GM18520 (cell line): ENCODE measurements at regions not wholly inside any gene's neighbourhood (a gene's known extent, or its start where the extent isn't known, plus 50 kb on each side); places are given as distances from the start of the nearest gene placed in this dataset.

Experiments
- ATAC-seq: cut with Tn5 transposase; IDR thresholded peaks from one replicate; pipeline ENCODE4 v1.9.1; 2021; ENCODE audit not compliant: unreplicated experiment

DNA sequence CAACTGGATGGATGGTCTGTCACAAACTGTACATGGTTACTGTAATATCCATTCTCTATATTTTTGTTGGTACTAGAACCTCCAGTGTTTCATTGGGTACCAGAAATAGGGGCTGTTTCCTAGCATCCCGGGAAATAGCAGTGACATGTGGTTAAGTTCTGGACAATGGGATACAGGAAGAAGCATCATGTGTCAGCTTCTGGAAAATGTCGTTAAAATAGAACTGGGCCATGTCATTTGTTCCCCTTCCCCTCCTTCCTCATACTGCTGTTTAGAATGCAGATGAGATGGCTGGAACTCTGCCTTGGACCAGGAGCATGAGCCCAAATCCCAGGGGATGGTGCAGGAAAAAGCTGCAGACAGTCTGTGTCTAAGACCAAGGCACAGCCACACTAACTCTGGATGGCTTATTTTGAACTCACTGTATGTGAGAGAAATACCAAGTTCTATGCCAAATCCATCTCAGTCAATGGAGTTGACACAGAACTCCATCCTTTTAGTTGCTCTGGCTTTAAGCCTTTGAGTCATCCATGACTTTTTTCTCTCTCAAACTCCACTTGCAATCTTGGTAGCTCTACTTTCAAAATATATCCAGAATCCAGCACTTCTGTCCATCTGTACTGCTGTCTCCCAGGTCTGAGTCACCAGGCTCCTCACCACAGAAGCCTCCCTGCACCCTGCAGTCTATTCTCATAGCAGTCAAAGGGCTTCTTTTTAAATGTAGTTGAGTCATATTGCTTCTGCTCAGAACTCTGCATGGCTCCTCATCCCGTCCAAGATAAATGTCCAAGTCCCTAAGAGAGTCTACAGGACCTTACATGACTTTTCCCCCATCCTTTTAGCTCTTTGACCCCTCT lies 184.2 kb downstream of the NSG2 start:
- ATAC-seq: no peak

DNA sequence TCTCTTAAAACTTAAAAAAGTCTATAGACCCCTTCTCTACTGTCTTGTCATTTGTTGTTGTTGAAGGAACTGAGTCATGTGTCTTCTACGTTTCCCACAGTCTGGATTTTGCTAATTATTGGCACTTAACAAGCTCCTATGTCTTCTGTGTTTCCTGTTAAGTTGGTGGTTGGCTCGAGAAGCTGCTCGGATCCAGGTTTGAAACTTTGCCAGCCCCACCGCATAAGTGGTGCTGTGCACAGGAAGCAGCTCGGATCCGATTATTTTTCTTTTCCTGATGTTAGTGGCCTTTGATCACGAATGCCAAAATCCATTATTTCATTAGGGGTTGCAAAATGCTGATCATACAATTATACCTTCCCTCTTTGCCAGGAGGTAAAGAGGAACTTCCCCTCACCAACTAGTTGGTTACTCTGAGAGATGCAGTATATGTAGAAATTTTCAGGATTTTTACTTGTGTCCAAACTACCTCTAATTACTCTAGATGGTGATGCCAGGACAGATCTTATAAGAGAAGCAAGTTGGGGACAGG lies 186.5 kb downstream of the NSG2 start:
- no peak for ATAC-seq

DNA sequence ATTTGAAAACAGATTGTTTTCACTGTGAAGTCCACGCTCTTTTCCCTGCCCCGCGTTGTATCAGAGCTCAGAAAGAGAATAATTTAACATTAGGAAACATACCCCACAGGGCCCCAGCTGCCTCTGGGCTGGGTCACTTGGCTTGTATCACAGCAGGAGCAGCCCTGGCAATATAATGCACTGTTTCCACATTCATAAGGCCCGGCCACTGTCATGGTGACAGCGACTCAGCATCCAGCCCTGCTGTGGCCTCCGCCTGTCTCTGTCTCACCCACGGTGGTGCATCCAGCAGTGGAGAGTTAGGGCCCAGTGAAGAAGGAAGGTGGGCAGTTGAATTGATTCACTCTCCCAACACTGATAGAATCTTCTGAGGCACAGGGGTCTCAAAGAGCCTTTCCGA lies 188.9 kb downstream of the NSG2 start:
- ATAC-seq: no peak

DNA sequence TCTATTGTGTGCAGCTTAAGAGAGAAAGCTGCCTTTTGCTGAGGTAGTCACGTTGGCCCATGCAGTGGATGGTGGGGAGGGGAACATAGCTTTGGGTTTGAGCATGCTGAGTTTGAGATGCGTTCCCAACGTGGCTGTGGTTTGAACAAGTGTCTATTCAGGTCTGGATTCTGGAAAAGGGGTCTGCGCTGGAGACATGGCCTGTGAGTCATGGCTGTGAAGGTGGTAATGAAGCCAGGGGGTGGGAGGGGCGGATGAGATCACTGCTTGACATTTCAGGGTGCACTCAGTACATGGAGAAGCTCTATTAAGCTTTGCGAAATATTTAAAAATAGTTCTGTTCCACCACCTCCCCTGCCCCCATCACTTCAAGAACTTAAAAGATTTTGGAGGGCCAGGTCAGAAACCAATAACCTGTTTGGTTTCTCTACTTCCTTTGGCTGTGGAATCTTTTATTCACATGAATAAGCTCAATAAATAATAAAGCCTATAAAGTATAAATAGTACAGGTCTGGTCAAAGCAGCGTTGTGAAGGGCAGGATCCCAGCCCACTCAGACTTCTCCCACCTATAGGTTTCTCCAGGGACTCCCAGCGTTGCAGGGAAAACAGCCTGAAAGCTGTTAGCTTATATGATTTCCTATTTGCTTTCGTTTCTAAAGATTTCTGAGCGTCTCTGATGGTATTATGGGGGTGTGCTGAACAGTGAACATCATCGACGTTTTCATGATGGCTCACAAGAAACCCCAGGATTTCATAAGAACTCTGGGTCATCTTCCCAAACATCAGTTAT lies 189.9 kb downstream of the NSG2 start:
- ATAC-seq: no peak

DNA sequence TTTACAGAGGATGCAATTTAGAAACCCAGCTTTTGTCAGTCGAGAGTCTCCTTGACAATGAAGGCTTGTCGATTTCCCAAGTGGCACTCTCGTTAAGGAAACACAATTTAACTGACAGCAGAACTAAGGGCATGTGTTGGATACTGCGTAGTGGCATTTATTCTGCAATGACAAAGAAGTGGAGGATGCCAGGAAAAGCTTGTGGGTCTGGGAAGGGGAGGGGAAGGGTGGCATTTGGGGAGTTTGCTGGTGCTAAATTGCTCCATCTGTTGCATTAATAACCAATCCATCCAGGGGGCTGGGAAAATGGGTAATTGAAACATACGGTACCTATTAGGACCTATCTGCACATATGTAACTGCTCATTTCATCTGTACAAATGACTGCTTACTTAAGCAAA lies 190.6 kb downstream of the NSG2 start:
- ATAC-seq: no peak

DNA sequence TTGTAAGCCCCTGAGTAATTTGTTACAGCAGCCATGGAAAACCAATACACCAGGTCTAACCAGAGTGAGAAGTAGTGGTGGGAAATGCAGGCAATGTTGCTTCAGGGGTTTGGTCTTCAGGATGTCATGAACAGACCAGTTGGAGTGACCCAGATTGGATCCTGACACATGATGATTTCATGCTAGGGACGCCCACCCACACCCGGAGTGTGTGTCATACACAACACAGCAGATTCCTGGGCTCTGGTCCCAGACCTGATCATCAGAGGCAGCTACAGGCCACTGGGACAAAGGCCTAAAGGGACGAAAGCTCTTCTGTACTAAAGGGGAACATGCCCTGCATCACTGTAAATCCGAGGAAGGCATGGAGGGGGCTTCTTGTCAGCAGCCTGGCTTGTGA lies 194.2 kb downstream of the NSG2 start:
- no peak for ATAC-seq

DNA sequence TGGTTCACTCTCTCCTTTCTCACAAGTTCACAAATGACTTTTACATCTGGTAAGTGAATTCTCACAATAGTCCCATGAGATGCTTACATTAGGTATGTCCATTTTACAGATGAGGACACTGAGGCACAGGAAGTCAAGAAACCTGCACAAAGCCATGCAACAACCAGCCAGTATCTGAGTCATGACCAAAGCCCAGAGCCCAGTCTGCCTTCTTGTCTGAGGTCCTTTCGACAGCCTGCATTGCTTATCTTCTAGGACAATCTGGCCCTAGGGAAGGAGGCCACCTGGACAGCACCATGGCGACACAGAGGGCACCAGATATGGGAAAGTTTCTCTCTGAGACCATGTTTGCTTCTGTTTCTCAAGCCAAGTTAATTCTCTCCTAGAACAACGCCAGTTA lies 197.1 kb downstream of the NSG2 start:
- ATAC-seq: no peak

DNA sequence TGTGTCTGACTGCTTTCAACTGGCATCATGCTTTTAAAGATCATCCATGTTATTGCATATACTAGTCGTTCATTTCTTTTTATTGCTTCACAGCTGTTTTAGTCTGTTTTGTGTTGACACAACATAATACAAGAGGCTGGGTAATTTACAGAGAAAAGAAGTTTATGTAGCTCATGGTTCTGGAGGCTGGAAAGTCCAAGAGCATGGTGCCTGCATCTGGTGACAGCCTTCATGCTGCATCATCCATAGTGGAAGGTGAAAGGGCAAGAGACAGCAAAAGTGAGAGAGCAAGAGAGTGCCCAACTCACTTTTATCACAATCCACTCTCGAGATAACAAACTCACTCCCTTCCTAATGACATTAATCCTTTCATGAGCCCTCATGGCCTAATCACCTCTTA lies 198.4 kb downstream of the NSG2 start:
- no peak for ATAC-seq

DNA sequence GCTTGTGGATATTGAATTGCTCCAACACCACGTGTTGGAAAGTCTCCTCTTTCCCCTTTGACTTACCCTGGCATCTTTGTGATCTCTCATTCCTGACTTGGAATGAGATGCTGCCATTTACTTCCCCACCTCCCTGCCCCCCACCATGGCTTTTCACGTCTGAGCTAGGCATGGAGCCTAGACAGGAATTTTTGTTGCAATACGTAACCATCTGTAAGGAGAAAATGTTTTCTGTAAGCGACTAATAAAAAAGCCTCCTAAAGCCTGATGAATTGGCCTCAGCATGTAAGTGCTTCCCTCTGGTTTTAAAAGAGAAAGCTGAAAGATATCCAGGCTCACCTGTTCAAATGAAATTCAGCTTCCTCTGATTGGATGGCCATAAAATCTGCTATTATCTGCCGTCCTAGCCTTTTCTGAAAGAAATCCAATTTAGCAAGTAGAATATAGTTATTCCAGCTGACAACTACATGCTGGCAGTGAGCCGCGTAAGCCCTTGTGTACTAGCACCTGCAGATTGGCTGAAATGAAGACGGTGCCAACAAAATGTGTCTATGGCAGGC lies 200.1 kb downstream of the NSG2 start:
- no peak for ATAC-seq

DNA sequence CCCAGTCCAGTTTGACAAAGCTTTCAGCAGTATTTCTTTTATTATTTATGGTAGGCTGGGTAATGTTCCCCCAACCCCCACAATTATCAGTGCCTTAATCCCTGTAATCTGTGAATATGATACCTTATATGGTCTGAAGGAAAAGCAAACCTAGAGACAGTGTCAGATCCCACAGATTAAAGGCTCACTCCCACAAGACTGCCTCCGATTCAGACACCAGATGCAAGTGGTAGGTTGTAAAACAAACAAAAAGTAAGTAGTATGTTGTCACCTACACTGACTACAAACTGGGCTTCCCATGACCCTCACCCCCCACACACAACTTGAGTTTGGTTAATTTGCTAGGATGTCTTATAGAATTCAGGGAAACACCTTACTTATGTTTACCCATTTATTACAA lies 201.2 kb downstream of the NSG2 start:
- no peak for ATAC-seq

DNA sequence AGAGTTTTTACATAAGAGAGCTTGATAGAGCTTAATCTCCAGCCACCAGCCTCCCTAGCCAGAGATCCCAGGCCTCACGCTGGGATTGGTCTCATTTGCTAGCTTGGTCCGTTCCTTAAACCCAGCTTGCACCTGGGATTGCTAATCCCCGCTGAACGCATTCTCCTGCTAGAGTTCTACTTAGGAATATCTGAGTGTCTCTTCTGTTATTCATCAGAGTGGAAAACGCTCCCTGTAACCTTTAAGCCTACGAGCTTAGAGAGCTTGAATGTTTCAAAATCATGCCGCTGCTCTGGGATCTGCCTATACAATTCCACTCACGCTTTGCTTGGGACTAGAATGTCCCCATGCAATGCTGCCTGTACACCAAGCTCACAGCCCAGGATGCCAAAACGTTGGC lies 201.8 kb downstream of the NSG2 start:
- no peak for ATAC-seq

DNA sequence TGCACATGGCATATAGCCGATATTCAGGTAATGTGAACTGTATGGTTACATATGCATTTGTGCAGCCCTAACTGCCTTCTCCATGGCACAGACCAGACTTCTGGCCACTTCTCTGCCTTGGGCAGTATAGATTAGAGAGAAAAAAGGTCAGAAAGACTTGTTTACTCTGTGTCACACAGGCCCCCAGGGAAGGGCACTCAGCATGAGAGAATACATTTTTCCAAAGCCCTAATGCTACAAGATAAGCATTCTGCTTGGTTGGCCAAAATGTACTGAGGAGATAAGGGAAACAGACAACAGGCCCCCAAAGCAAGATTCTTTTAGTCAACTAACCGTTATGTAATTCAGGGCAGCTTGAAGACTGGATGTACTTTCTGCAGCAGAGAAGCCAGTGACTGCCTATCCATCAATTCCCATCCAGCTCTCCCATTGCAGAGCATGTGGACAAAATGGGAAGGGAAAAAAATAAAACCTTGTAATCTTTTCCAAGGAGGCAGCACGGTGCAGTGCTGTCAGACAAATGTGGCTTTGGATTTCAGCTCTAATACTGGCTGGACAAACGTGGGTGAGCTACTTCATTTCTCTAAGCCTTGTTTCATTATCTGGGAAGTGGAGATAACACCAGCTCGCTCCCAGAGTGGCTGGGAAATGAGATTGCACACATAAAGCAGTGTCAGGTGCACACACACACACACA lies 205.9 kb downstream of the NSG2 start:
- ATAC-seq: no peak

DNA sequence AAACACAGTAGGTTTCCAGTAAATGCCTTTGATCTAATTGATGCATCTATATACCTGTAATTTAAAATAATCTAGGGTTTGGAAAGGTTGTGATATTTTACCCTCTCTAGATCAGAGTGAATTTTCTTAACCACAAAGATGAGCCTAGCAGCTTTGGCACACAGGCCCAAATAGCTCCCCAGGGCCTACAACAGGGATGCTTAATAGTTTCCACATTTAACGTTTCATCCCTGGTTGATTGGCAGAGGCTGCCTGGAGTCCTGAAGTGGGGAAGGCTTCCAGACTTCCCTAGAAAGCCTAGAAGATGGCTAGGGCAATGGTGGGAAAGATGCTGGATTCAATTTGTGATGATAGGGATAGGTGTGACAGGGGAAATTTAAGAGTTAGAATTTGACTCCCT lies 206.6 kb downstream of the NSG2 start:
- no peak for ATAC-seq

DNA sequence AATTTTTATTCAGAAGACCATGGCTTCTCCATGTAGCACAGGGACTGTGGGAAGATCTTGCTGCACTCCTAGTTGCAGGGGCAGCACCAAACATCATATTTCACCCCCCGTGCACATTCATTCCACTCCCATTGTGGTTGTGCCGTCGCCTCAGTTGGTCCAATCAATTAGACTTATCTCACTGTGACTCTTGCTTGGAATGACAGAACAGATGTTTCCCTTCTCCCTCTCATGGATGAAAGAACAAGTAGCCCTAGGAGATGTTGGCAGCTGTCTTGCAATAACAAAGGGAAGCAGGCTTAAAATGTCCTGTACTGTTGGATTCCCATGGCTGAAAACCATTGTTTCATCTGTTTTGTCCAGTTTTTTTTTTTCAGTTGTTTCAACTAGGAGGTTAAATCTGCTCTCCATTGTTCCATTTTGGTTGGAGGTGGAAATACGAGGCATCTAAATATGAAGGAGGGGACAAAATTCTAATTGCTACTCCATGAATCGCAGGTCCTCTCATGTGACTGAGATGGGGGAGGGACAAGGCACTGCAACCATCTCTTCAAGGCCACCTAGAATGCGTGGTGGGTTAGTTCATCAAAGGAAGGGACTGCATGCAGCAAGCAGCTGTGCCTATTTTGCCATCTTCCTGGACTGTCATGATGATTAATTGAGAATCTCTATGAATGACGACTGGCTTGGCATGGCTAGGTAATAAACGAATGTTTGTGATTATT lies 214.4 kb downstream of the NSG2 start:
- ATAC-seq: no peak

DNA sequence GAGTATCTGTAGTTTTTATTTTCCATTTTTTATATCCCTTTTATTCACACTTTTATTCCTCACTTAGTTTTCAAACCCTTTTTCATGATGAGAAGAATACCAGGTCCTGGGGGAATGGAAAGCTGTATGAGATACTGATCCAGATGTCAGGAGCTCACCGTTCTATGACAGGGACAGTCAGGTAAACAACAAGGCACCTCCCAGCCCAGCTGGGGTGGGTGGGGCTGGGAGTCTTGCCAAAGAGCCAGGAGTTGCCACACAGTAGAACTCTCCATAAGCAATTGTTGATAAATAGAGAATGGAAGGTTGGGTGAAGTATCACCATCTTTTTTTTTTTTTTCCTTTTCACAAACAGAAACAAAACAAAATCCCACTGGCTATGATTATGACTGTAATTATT lies 225.8 kb downstream of the NSG2 start:
- ATAC-seq: no peak

DNA sequence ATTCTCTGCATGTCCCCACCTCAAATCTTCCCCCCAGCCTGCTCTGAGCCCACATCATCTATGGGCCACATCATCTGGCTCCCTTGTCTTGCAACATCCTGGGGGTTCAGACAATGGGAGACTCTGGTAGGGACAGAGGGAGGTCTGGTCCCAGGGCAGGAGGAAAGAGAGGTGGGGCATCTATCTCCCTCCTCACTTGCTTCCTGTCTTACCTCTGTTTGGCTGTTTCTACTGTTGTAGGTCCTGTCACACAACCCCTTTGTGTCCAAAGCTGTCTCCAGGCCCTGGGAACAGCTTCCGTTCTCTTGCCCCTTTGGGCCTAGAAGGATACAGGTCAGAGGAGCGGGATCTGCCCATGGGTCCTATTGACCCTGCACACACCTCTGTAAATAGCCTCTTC lies 227.2 kb downstream of the NSG2 start:
- ATAC-seq: no peak

DNA sequence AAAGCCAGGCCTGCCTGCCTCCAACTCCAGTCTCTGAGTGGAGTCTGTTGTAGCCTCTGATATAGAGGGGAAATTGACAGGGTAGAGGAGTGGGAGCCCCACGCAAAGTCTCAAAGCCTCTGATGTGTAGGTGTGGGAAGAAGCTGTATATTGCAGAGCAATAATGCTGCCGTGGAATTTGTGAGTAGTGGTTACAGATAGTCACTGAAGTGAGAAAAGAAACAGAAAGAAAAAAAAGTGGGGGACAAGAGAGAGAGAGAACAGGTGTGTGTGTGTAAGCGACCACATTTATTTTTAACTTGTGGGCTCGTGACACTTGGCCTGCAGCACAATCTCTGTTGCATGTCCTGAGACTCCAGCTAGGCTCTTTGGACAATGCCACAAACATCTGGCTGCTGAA lies 227.8 kb downstream of the NSG2 start:
- peak; percentile 76 for ATAC-seq

DNA sequence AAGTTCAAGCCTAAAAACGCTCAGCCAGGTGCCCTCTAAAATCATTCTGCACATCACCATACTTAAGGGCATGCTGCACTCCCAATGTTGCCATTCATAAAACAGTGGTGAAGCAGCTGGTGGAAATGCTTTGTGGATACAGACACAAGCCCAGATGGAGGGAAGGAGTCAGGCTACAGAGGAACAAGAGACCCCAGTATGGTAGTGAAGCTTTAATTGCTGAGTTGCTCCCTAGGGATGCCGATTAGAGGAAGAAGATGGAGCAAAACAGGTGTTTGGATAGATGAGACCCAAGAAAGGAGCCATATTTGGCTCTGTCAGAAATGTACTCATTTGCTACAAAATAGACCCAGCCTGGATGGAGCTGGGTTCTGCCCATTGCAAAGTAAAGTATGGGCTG lies 230.5 kb downstream of the NSG2 start:
- ATAC-seq: no peak

DNA sequence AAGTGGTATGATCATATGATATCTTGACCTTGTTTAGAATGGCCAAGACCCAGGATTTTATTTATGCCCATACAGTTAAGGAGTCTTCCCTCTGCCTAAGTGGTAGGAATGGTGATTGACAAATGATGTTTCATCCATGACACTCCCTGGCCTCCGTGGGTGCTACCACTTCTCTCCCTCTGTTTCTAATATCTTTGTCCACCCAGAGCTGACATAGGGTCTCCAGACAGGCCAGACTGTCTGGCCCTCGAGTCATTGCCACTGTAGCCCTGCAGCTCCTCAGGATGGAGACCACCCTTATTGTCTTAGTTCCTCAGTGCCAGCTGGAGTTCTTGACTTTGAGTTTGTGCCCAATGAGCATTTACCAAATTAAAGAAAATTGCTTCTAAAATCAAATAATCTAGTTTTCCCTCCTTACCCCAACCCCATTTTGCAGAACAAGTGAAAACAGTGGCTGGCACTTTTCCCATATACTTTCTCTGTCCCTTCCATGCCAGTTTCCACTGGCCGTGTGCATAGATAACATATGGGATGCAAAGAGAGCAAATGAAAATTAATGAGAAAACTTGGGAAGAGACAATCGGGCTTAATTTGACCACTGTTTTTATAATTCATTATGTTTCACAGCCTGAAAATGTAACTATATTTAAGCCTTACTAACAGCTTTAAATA lies 235.7 kb downstream of the NSG2 start:
- ATAC-seq: no peak

DNA sequence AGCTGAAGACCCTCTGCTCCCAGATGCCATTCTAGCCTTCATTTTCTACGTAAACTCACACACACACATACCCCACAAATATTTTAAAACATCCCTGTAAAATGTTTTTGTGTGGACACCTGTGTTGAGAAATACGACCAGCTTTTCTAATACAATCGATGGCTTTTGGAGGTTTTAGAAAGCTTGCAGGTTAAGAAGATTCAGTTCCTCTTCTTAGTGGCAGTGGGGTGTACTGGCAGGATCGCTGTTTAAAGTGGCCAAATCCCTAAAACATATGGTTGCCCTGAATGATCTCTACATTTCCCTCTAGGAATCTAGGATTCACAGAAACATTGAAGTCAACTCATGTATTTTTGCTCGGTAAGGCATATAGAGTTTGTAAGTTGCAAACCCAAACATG lies 236.3 kb downstream of the NSG2 start:
- no peak for ATAC-seq
